H9 (cell line): ENCODE measurements at regions not wholly inside any gene's neighbourhood (a gene's known extent, or its start where the extent isn't known, plus 50 kb on each side); places are given as distances from the start of the nearest gene placed in this dataset.

Experiments used
- DNase-seq: peaks from one replicate; pipeline ENCODE4 v3.0.0-alpha.2; 2017
- H2AFZ ChIP-seq: one replicate; pipeline ENCODE4 v1.6.1; 2013; ENCODE audit warnings: mild to moderate bottlenecking, low read length, control low read depth, moderate library complexity
- H2AK5ac ChIP-seq: 2 replicates; pipeline ENCODE4 v1.6.1; 2013; ENCODE audit warnings: low read length, control low read depth, mixed read lengths; ENCODE audit not compliant: insufficient read length
- H2BK120ac ChIP-seq: one replicate; pipeline ENCODE4 v1.6.1; 2013; ENCODE audit warnings: low read depth, mild to moderate bottlenecking, low read length, control low read depth, inconsistent platforms; ENCODE audit not compliant: poor library complexity, severe bottlenecking
- H2BK12ac ChIP-seq: 2 replicates; pipeline ENCODE4 v1.6.1; 2013; ENCODE audit warnings: low read length, control low read depth, mixed read lengths, low read depth; ENCODE audit not compliant: insufficient read length
- H2BK15ac ChIP-seq: 2 replicates; pipeline ENCODE4 v1.6.1; 2013; ENCODE audit warnings: low read depth, low read length, control low read depth
- H2BK20ac ChIP-seq: one replicate; pipeline ENCODE4 v1.6.1; 2013; ENCODE audit warnings: low read depth, mild to moderate bottlenecking, low read length, control low read depth, inconsistent platforms; ENCODE audit not compliant: poor library complexity, severe bottlenecking
- H2BK5ac ChIP-seq: 2 replicates; pipeline ENCODE4 v1.6.1; 2013; ENCODE audit warnings: low read length, control low read depth, mixed read lengths; ENCODE audit not compliant: insufficient read length
- H3K14ac ChIP-seq: 2 replicates; pipeline ENCODE4 v1.6.1; 2013; ENCODE audit warnings: low read length, control low read depth; ENCODE audit not compliant: insufficient read depth
- H3K18ac ChIP-seq: 2 replicates; pipeline ENCODE4 v1.6.1; 2013; ENCODE audit warnings: low read depth, mild to moderate bottlenecking, mixed read lengths, low read length, control low read depth; ENCODE audit not compliant: insufficient read length
- H3K23ac ChIP-seq: 2 replicates; pipeline ENCODE4 v1.6.1; 2013; ENCODE audit warnings: low read length, control low read depth, mixed read lengths, low read depth; ENCODE audit not compliant: insufficient read length
- H3K23me2 ChIP-seq: 2 replicates; pipeline ENCODE4 v1.6.1; 2013; ENCODE audit warnings: low read depth, mild to moderate bottlenecking, mixed read lengths, low read length, control low read depth; ENCODE audit not compliant: insufficient read length, poor library complexity, severe bottlenecking
- H3K27ac ChIP-seq: 2 replicates; pipeline ENCODE4 v1.5.1; 2013; ENCODE audit warnings: low read length, control low read depth, mixed read lengths, low read depth; ENCODE audit not compliant: insufficient read length
- H3K27me3 ChIP-seq: 2 replicates; pipeline ENCODE4 v1.6.1; 2013; ENCODE audit warnings: low read length, control low read depth, inconsistent platforms; ENCODE audit not compliant: insufficient read depth
- H3K4ac ChIP-seq: 2 replicates; pipeline ENCODE4 v1.6.1; 2013; ENCODE audit warnings: low read depth, mild to moderate bottlenecking, control low read depth, inconsistent platforms, low read length, moderate library complexity
- H3K4me1 ChIP-seq: 2 replicates; pipeline ENCODE4 v1.6.1; 2013; ENCODE audit warnings: low read length, control low read depth, inconsistent platforms; ENCODE audit not compliant: insufficient read depth
- H3K4me2 ChIP-seq: 2 replicates; pipeline ENCODE4 v1.6.1; 2013; ENCODE audit warnings: low read length, control low read depth, mixed read lengths; ENCODE audit not compliant: insufficient read length, insufficient read depth
- H3K56ac ChIP-seq: 2 replicates; pipeline ENCODE4 v1.6.1; 2013; ENCODE audit warnings: low read depth, mild to moderate bottlenecking, mixed read lengths, low read length, control low read depth; ENCODE audit not compliant: insufficient read length
- H3K79me1 ChIP-seq: 2 replicates; pipeline ENCODE4 v1.6.1; 2013; ENCODE audit warnings: low read depth, mild to moderate bottlenecking, moderate library complexity, low read length, control low read depth, inconsistent platforms; ENCODE audit not compliant: insufficient read depth, poor library complexity, severe bottlenecking
- H3K79me2 ChIP-seq: 2 replicates; pipeline ENCODE4 v1.6.1; 2013; ENCODE audit warnings: low read length, control low read depth, inconsistent platforms; ENCODE audit not compliant: insufficient read depth
- H3K9ac ChIP-seq: 2 replicates; pipeline ENCODE4 v1.6.1; 2013; ENCODE audit warnings: low read length, control low read depth, mixed read lengths; ENCODE audit not compliant: insufficient read length; ENCODE audit errors: extremely low read depth
- H3K9me3 ChIP-seq: one replicate; pipeline ENCODE4 v1.6.1; 2013; ENCODE audit warnings: low read depth, low read length, inconsistent platforms; ENCODE audit not compliant: control insufficient read depth
- H3T11ph ChIP-seq: one replicate; pipeline ENCODE4 v1.6.1; 2013; ENCODE audit warnings: mild to moderate bottlenecking, low read length, control low read depth, inconsistent platforms
- H4K20me1 ChIP-seq: one replicate; pipeline ENCODE4 v1.6.1; 2013; ENCODE audit not compliant: control insufficient read depth, insufficient read length, insufficient read depth
- H4K5ac ChIP-seq: 2 replicates; pipeline ENCODE4 v1.6.1; 2013; ENCODE audit warnings: low read depth, mild to moderate bottlenecking, mixed read lengths, low read length, control low read depth; ENCODE audit not compliant: insufficient read length
- H4K8ac ChIP-seq: replicated peaks from 2 replicates; pipeline ENCODE4 v1.6.1; 2013; ENCODE audit warnings: low read length, control low read depth, mixed read lengths, low read depth; ENCODE audit not compliant: insufficient read length
- H4K91ac ChIP-seq: 2 replicates; pipeline ENCODE4 v1.6.1; 2013; ENCODE audit warnings: low read depth, mild to moderate bottlenecking, moderate library complexity, mixed read lengths, low read length, control low read depth; ENCODE audit not compliant: insufficient read length
- H3K27ac Mint-ChIP-seq, 3 experiments: 2 replicates in 2 of 3; 3 replicates in 1 of 3; pipeline ENCODE4 v1.8.0; 2020 to 2021; ENCODE audit warnings: mixed read lengths in 3 of 3, mild to moderate bottlenecking in 1 of 3, moderate library complexity in 1 of 3
- H3K27me3 Mint-ChIP-seq: 2 replicates; pipeline ENCODE4 v1.8.0; 2021; ENCODE audit warnings: low read depth, mild to moderate bottlenecking, moderate library complexity, mixed read lengths
- H3K36me3 Mint-ChIP-seq, 3 experiments: 2 replicates in 2 of 3; 3 replicates in 1 of 3; pipeline ENCODE4 v1.8.0; 2020 to 2021; ENCODE audit warnings: low read depth in 3 of 3, mixed read lengths in 3 of 3; ENCODE audit not compliant: insufficient read depth in 1 of 3
- H3K4me1 Mint-ChIP-seq, 2 experiments: 2 replicates each; pipeline ENCODE4 v1.8.0; 2020; ENCODE audit warnings: mixed read lengths in 2 of 2
- H3K4me3 Mint-ChIP-seq, 2 experiments: 2 replicates in 1 of 2; 3 replicates in 1 of 2; pipeline ENCODE4 v1.8.0; 2020 to 2021; ENCODE audit warnings: mild to moderate bottlenecking in 2 of 2, mixed read lengths in 2 of 2, moderate library complexity in 1 of 2
- H3K9me3 Mint-ChIP-seq, 2 experiments: 2 replicates in 1 of 2; 3 replicates in 1 of 2; pipeline ENCODE4 v1.8.0; 2020; ENCODE audit warnings: mild to moderate bottlenecking in 2 of 2, mixed read lengths in 2 of 2, moderate library complexity in 1 of 2
- CTCF ChIP-seq: fragments of 200-600 bp; sonication (generic); conservative IDR thresholded peaks from 3 replicates; pipeline ENCODE4 v1.8.0; 2021; ENCODE audit warnings: antibody characterized with exemption, mild to moderate bottlenecking
- WGBS: extraction: QIAGEN DNeasy Blood & Tissue Kit; methylation state at CpG from one replicate; pipeline ENCODE4 v1.1.7; 2013; ENCODE audit warnings: missing lambda C conversion rate, low lambda C conversion rate, mixed read lengths; ENCODE audit not compliant: insufficient read length; ENCODE audit errors: extremely low coverage; 5-methylcytosine and 5-hydroxymethylcytosine counted together

- no peak overlapping the region for H2BK5ac ChIP-seq
- no peak overlapping the region for H3K23ac ChIP-seq
- H2AFZ ChIP-seq, result no peak overlapping the region
- H2AK5ac ChIP-seq, result no peak overlapping the region
- no peak overlapping the region for H3K27ac ChIP-seq
- H3K79me1 ChIP-seq, result no peaks in the 10 kb centered on the region
- H3K36me3 Mint-ChIP-seq, result no peaks in the 10 kb centered on the region; a peak in 1 of 7 replicates
- no peak overlapping the region for H2BK15ac ChIP-seq
- no peak overlapping the region for H3K14ac ChIP-seq
- H4K5ac ChIP-seq, result no peak overlapping the region
- no peak overlapping the region for H3K4me2 ChIP-seq
- DNase-seq, result no peak
- H2BK12ac ChIP-seq, result no peak overlapping the region
- H3K27ac Mint-ChIP-seq, result no peak overlapping the region
- H3K18ac ChIP-seq, result no peak overlapping the region
- peaks cover 8% of the 10 kb centered on the region; the same call in 1 of the 2 replicates for H3K4me1 ChIP-seq
- no peak overlapping the region for H3K9ac ChIP-seq
- no peak overlapping the region for H3K4ac ChIP-seq
- no peaks in the 10 kb centered on the region for H3K9me3 ChIP-seq
- no peaks in the 10 kb centered on the region for H3K27me3 ChIP-seq
- H3K56ac ChIP-seq, result no peak overlapping the region
- H4K8ac ChIP-seq, result no peak overlapping the region
- H3K27me3 Mint-ChIP-seq, result peaks cover 8% of the 10 kb centered on the region
- no peak overlapping the region for H3T11ph ChIP-seq
- H3K79me2 ChIP-seq, result no peaks in the 10 kb centered on the region
- no peak for TF ChIP-seq CTCF
- no peak overlapping the region for H2BK120ac ChIP-seq
- no peaks in the 10 kb centered on the region for H4K20me1 ChIP-seq
- peaks cover 39 to 45% of the 10 kb centered on the region in 2 experiments for H3K4me1 Mint-ChIP-seq
- H3K4me3 Mint-ChIP-seq, result no peak overlapping the region
- H2BK20ac ChIP-seq, result no peak overlapping the region
- H4K91ac ChIP-seq, result no peak overlapping the region
- H3K9me3 Mint-ChIP-seq, result peaks cover 0 to 1% of the 10 kb centered on the region in 2 experiments; a peak in 1 of 5 replicates
- WGBS, result 100% methylated on average over 4 of the region's 7 CpGs
- no peaks in the 10 kb centered on the region for H3K23me2 ChIP-seq
Observed at GRCh38 chr1:43057567-43057966, 98.9 kb upstream of the SLC2A1 start.
